Neutrophil (primary cell): ENCODE measurements at regions not wholly inside any gene's neighbourhood (a gene's known extent, or its start where the extent isn't known, plus 50 kb on each side); places are given as distances from the start of the nearest gene placed in this dataset.

Experiments used
- H3K27ac ChIP-seq: fragments of 200-600 bp; sonication (generic); 2 replicates; pipeline ENCODE4 v1.5.1; 2016; ENCODE audit warnings: mild to moderate bottlenecking, moderate library complexity
- H3K27me3 ChIP-seq: fragments of 200-600 bp; sonication (generic); 2 replicates; pipeline ENCODE4 v1.6.0; 2016; ENCODE audit warnings: mild to moderate bottlenecking
- H3K36me3 ChIP-seq: fragments of 200-600 bp; sonication (generic); 2 replicates; pipeline ENCODE4 v1.5.1; 2017
- H3K4me1 ChIP-seq, 2 experiments: fragments of 200-600 bp in 1 of 2; sonication (generic) in 1 of 2; 1 replicate in 1 of 2; 2 replicates in 1 of 2; pipeline versions ENCODE4 v1.5.1 to v1.6.1; 2013 to 2016; ENCODE audit warnings: low read depth in 1 of 2, low read length in 1 of 2, mild to moderate bottlenecking in 1 of 2, moderate library complexity in 1 of 2; ENCODE audit not compliant: control insufficient read depth in 1 of 2, insufficient read depth in 1 of 2
- H3K4me3 ChIP-seq, 2 experiments: fragments of 200-600 bp in 1 of 2; sonication (generic) in 1 of 2; 1 replicate in 1 of 2; 2 replicates in 1 of 2; pipeline ENCODE4 v1.5.1; 2013 to 2016; ENCODE audit warnings: low read depth in 1 of 2, low read length in 1 of 2, mild to moderate bottlenecking in 1 of 2, moderate library complexity in 1 of 2
- H3K9me3 ChIP-seq: fragments of 200-600 bp; sonication (generic); 2 replicates; pipeline ENCODE4 v1.5.1; 2016
- TF ChIP-seq, protein P1 (sequence below): fragments of 200-600 bp; sonication (generic); IDR thresholded peaks from 2 replicates; pipeline ENCODE4 v1.5.1; 2016; ENCODE audit warnings: antibody characterized with exemption

GRCh38 chr2:176804392-176804791 lies 408.2 kb upstream of the HNRNPA3 start:
- Histone ChIP-seq H3K9me3 (no peaks in the 10 kb centered on the region), H3K27me3 (no peaks in the 10 kb centered on the region), H3K4me1 (no peaks in the 10 kb centered on the region), H3K4me3 (no peak overlapping the region), H3K27ac (no peak overlapping the region), H3K36me3 (no peaks in the 10 kb centered on the region)
- TF ChIP-seq, protein P1, sequence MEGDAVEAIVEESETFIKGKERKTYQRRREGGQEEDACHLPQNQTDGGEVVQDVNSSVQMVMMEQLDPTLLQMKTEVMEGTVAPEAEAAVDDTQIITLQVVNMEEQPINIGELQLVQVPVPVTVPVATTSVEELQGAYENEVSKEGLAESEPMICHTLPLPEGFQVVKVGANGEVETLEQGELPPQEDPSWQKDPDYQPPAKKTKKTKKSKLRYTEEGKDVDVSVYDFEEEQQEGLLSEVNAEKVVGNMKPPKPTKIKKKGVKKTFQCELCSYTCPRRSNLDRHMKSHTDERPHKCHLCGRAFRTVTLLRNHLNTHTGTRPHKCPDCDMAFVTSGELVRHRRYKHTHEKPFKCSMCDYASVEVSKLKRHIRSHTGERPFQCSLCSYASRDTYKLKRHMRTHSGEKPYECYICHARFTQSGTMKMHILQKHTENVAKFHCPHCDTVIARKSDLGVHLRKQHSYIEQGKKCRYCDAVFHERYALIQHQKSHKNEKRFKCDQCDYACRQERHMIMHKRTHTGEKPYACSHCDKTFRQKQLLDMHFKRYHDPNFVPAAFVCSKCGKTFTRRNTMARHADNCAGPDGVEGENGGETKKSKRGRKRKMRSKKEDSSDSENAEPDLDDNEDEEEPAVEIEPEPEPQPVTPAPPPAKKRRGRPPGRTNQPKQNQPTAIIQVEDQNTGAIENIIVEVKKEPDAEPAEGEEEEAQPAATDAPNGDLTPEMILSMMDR, result no peak

DNA sequence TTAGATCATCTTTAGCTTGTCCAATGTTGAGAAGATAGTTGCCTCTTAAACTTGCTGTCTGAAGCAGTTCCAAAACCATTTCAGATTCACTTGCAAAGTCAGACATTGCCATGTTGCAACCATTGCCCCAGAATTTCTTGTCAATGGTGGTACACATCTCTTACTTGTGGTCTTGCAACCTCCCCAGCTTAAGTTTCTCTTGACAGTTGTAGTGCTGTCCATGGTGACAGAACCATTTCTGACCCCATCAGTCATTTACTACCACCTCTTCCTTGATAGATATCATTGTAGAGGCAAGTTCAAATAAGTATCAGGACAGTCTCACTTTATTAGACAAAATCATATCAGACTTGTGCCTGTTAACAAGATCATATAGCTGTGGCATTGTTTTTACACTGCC lies 407.2 kb upstream of the HNRNPA3 start:
- Histone ChIP-seq H3K4me1 (no peaks in the 10 kb centered on the region), H3K27ac (no peak overlapping the region), H3K36me3 (no peaks in the 10 kb centered on the region), H3K27me3 (no peaks in the 10 kb centered on the region), H3K9me3 (no peaks in the 10 kb centered on the region), H3K4me3 (no peak overlapping the region)
- TF ChIP-seq, protein P1, result no peak

- Histone ChIP-seq H3K27me3 (no peaks in the 10 kb centered on the region), H3K27ac (no peak overlapping the region), H3K9me3 (no peaks in the 10 kb centered on the region), H3K4me3 (no peak overlapping the region), H3K36me3 (no peaks in the 10 kb centered on the region), H3K4me1 (no peaks in the 10 kb centered on the region)
- TF ChIP-seq, protein P1, result no peak
These were observed 400.3 kb upstream of the HNRNPA3 start for GRCh38 chr2:176812246-176812775.

DNA sequence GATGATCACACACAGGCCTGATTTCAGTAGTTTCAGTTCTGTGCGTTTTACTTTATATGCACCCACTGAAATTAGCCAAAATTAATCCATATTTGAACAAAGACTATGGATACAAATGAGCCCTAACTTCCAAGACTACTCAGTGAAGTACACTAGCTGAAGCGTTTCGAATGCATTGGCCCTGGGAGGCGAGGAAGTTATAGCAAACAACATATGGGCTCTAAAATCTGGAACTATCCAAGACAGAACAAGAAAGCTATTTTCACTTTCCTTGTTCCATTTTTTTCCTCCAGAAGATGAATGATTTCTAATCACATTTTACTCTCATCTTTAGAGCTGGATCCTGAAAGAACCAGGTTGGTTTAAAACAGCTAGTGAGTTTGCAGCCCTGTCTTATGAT lies 399.4 kb upstream of the HNRNPA3 start:
- H3K4me3 ChIP-seq, result no peak overlapping the region
- H3K27me3 ChIP-seq, result no peaks in the 10 kb centered on the region
- H3K9me3 ChIP-seq, result no peaks in the 10 kb centered on the region
- no peaks in the 10 kb centered on the region for H3K36me3 ChIP-seq
- H3K4me1 ChIP-seq, result no peaks in the 10 kb centered on the region
- TF ChIP-seq, protein P1, result no peak
- H3K27ac ChIP-seq, result no peak overlapping the region

GRCh38 chr2:176813621-176814049 lies 399.0 kb upstream of the HNRNPA3 start:
- no peaks in the 10 kb centered on the region for H3K36me3 ChIP-seq
- H3K27me3 ChIP-seq, result no peaks in the 10 kb centered on the region
- no peak overlapping the region for H3K27ac ChIP-seq
- TF ChIP-seq, protein P1, result no peak
- H3K9me3 ChIP-seq, result no peaks in the 10 kb centered on the region
- H3K4me1 ChIP-seq, result no peaks in the 10 kb centered on the region
- H3K4me3 ChIP-seq, result no peak overlapping the region

GRCh38 chr2:176814274-176814673 lies 398.3 kb upstream of the HNRNPA3 start:
- H3K9me3 ChIP-seq, result no peaks in the 10 kb centered on the region
- H3K36me3 ChIP-seq, result no peaks in the 10 kb centered on the region
- TF ChIP-seq, protein P1, result no peak
- H3K4me1 ChIP-seq, result no peaks in the 10 kb centered on the region
- no peak overlapping the region for H3K27ac ChIP-seq
- no peak overlapping the region for H3K4me3 ChIP-seq
- no peaks in the 10 kb centered on the region for H3K27me3 ChIP-seq
